Activated T-cell treated with anti-CD3 and anti-CD28 coated beads, Interleukin-2, amount 50 U/mL, for 48 hours (primary cell): ENCODE measurements at regions not wholly inside any gene's neighbourhood (a gene's known extent, or its start where the extent isn't known, plus 50 kb on each side); places are given as distances from the start of the nearest gene placed in this dataset.

Experiments used
- DNase-seq, 2 experiments: peaks; one replicate each; pipeline ENCODE4 v3.0.0-alpha.2; 2020

GRCh38 chr6:40265615-40266014 is 321.5 kb downstream of the LRFN2 start:
- no peak for DNase-seq

- DNase-seq, result no peak
Observed at GRCh38 chr6:40263970-40264369, 323.2 kb downstream of the LRFN2 start.

- no peak for DNase-seq
Observed at GRCh38 chr6:40262363-40262762, 324.8 kb downstream of the LRFN2 start.

DNA sequence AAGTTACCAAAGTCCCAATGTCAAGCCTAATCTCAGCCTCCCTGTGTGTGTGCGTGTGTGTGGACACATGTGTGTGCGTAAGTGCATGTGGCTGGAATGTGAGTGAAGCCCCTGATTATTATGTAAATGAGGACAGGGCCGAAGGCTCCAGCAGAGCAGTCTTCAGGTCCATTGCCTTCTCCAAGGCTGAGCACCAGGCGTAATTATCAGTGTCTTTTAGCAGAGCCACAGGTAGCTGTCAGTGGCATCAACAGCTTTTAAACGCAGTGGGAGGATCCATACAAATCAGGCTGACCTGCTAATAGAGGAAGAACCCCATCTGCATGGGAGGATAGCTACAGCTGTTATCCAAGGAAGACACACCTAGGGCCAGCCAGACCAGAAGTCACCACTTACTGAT is 324.3 kb upstream of the MOCS1 start:
- no peak for DNase-seq

DNA sequence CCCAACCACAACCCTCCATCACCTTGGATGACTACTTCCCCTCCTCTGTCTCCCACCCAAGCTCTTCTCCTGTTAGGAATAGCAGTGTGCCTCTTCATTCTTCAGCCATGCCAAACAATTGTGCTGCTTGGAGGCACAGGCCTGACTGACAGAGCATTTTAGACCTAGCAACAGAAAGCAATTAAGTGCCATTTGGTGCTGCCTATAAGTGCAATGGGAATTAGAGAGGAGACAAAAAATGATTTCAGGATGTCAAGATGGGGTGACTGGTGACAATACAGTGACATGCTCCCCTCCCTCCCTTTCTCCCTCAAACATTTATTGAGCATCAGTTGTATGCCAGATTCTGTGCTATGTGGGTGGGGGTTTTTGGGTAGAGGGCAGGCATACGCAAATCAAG is 322.6 kb upstream of the MOCS1 start:
- no peak for DNase-seq

DNA sequence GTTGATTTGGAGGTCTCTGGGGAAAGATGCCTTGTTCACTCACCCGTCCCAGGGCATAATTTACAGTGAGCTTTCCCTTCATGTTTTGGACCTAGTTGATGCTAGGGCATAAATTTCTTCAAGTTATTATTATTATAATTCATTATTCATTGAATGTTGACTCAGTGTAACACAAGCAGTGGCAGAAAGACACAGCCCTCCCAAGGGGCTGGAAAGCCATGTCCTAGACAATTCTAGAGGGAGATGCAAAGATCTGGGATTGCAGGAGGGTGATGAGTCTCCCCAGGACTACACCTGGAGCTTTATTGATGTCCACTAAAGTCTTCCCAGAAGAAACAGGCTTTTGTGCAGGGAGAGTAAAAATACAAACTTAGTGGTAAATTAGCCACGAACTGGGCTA is 322.0 kb upstream of the MOCS1 start:
- DNase-seq, result no peak

- no peak for DNase-seq
Observed at GRCh38 chr6:40253420-40253819, 319.2 kb upstream of the MOCS1 start.

- DNase-seq, result no peak
Observed at GRCh38 chr6:40252531-40253258, 318.4 kb upstream of the MOCS1 start.

DNA sequence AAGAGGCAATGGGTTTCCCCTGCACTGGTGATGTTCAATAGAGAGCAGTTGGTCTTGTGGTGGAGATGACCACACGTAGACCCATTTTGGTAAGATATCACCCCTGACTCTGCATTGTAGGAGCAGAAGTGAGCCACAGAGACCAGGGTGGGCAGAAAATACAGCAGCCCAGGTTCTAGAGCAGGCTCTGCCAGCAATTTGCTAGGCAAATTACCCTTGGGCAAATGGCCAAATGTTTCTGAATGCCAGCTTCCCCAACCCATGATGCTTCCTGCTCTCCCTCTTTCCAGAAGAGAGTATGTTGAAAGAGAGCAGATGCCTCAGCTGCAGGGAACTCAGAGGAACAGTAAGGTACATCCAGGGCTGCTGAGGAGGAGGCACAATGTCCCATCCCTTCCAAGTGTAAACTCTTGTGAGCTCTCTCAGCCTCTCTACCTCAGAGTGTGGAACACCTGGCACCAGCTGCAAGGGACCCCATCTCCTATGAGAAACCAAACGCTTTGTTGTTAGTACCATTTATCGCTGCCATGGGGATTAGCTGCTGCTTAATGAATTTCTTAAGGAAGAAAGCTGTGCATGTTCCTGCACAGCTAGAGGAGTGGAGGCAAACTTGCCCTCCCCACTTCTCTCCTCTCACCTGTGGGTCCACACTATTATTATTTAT is 317.5 kb upstream of the MOCS1 start:
- DNase-seq, result no peak

DNA sequence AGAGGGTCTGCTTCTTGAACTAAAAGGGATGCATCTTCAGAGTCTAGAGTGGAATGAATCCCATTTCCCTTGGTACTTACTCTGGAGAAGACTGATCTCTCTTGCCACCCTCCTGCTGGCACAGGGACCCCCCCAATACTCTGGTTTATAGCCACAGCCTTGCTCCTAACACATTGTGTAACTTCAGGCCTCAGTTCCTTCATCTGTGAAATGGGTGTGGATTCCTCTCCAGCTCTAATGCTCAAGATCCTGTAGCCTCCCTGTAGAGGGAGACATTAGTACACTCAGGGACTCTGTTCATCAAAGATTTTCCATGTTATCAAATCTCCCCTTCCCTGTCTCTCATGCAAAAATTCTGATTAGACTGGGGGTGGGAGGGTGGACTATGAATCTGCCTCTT is 315.7 kb upstream of the MOCS1 start:
- DNase-seq, result no peak

GRCh38 chr6:40247516-40248115 is 313.4 kb upstream of the MOCS1 start:
- DNase-seq, result no peak

DNA sequence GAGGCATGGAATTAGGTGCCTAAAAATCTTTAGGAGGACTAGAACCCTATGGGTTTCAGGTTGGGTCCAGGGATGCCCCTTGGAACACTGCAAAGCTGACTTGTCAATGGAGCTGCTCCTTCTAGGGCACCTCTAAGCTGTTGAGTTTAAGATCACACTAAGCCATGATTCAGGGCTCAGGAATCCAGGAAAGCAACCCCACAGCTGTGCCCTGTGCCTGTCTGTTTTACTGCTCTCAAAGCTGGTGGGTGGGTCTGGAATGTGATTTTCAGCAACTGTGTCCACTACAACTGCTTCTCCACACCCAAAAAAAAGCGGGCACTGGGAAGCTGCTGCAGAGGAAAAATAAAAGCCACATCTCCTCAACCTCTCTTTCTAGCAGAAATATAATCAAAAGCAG is 310.4 kb upstream of the MOCS1 start:
- DNase-seq, result no peak

- no peak for DNase-seq
Observed at GRCh38 chr6:40232698-40233097, 298.4 kb upstream of the MOCS1 start.

GRCh38 chr6:40227735-40228134 is 293.5 kb upstream of the MOCS1 start:
- no peak for DNase-seq

- DNase-seq, result no peak
Observed at GRCh38 chr6:40222354-40222753, 288.1 kb upstream of the MOCS1 start.

- no peak for DNase-seq
Observed at GRCh38 chr6:40219799-40220198, 285.5 kb upstream of the MOCS1 start.

DNA sequence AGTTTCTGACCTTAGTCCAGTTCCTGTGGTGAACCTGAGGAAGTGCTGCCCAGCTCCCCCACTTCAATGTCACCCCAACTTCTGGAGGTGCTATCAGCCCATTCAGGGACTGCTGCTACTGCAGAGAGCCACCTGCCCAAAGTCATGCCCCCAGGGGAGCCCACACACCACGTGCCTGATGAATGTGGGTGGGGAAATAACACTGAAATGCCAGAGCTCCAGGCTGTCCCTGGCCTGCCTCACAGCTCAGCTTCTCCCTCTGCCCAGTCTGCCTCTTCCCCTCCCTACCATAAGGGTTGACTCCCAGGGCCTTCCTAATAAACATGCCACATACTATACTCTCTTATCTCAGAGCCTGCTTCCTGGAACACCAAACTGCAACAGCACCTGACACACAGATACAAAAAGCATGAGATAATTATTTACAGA is 276.4 kb upstream of the MOCS1 start:
- no peak for DNase-seq

DNA sequence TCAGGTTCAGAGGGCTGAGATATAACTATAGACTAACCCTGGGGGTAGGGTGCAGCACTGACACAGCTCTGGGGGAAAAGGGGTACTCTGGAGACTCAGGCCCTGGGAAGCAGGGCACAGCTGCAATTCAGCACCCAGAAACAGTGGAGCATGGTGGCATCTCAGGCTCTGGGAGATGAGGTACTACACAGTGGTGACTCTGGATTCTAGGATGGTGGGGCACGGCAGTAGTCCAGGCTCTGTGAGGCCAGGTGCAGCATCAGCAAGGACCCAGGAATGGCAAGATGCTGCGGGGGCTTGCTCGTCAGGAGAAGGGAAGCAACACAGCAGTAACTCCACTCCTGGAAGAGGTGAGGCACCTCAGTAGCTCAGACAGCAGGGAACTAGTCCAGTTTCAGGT is 271.5 kb upstream of the MOCS1 start:
- DNase-seq, result no peak

DNA sequence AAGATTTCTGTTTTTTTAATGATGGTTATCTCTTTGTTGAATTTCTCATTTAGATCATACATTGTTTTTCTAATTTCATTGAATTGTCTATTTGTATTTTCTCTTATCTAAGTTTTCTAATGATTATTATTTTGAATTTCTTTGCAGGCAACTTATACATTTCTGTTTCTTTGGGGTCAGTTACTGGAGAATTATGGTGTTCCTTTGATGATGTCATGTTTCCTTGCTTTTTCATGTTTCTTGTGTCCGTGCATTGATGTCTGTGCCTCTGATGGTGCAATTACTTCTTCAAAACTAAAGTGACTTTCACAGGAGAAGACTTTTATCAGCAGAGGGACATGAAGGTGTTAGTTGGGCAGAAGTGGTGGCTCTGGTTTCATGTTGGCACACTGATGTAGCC is 270.7 kb upstream of the MOCS1 start:
- DNase-seq, result no peak

- no peak for DNase-seq
Observed at GRCh38 chr6:40197371-40197770, 263.1 kb upstream of the MOCS1 start.

DNA sequence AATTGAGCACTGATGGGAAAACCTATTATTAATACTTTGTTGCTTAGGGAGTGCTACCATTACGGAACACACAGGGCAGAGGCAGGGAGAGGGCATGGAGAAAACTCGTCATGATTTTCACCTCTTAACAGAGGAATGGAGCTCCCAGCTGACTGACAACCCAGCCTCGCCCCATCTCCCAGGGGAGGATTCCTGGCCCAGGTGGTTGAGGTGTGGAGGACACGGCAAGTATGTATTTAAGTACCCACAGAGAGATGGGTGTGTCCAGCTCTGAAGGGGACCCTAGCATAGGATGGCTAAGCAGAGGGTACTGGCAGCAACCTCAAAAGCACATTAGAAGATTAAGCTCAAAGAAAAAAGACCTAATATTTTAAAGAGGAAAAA is 261.9 kb upstream of the MOCS1 start:
- no peak for DNase-seq

DNA sequence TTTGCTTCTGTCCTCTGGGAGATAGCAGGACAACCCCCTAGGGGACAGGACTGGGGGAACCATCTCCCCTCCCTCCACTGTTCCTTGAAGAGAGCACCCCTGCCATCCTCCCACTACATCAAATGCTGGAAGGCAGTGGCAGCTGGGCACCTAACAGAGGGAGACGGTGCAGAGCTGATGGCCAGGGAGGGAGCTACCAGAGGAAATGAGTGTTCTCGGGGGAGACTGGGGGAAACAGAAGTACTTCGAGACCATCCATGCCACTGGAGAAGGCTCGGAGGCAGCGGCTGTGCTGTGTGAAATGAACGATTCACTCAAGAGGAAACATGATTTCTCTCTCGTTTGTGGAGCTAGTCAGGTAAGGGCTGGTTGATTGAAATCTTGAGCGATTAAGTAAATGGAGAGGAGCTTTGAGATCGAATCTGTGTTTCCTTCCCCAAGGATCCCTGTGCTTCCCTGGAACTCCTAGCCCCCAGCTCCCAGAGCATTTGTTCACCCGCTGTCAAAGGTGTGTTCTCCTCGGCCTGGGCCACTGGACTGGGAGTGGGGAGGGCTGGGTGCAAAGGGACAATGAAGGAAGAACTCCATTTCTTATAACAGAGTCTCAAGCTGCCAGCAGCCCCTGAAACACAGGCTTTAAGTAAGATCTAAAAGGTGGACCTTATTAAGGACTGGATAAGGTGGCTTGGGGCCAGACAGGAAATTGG is 261.3 kb upstream of the MOCS1 start:
- no peak for DNase-seq

- no peak for DNase-seq
Observed at GRCh38 chr6:40194447-40195170, 260.3 kb upstream of the MOCS1 start.
